ENCODE measurements at regions not wholly inside any gene's neighbourhood (a gene's known extent, or its start where the extent isn't known, plus 50 kb on each side); places are given as distances from the start of the nearest gene placed in this dataset.

- Histone ChIP-seq H3K4me3 (replicated peaks; ENCODE audit: low read depth, low read length) (no peak overlapping the region), H3K27me3 (replicated peaks; ENCODE audit: control insufficient read depth, insufficient read depth, low read length) (no peaks in the 10 kb centered on the region), H3K36me3 (ENCODE audit: control insufficient read depth, insufficient read depth, low read length) (no peaks in the 10 kb centered on the region)
- no peak for TF ChIP-seq CTCF (IDR thresholded peaks at IDR 0.05; ENCODE audit: insufficient read depth, low read length, poor library complexity, severe bottlenecking)
- no peak for DNase-seq (ENCODE audit: extremely low read depth, insufficient read length)
Measured at GRCh38 chr14:56891226-56891625, 80.9 kb upstream of the OTX2 start.

- no peak for TF ChIP-seq CTCF (IDR thresholded peaks at IDR 0.05; ENCODE audit: insufficient read depth, low read length, poor library complexity, severe bottlenecking)
- no peak for DNase-seq (ENCODE audit: extremely low read depth, insufficient read length)
- Histone ChIP-seq H3K4me3 (replicated peaks; ENCODE audit: low read depth, low read length) (no peak overlapping the region), H3K36me3 (ENCODE audit: control insufficient read depth, insufficient read depth, low read length) (no peaks in the 10 kb centered on the region), H3K27me3 (replicated peaks; ENCODE audit: control insufficient read depth, insufficient read depth, low read length) (no peaks in the 10 kb centered on the region)
Measured at GRCh38 chr14:56889705-56890104, 79.4 kb upstream of the OTX2 start.

- Histone ChIP-seq H3K27me3 (replicated peaks; ENCODE audit: control insufficient read depth, insufficient read depth, low read length) (no peaks in the 10 kb centered on the region), H3K36me3 (ENCODE audit: control insufficient read depth, insufficient read depth, low read length) (no peaks in the 10 kb centered on the region), H3K4me3 (replicated peaks; ENCODE audit: low read depth, low read length) (no peak overlapping the region)
- DNase-seq (ENCODE audit: extremely low read depth, insufficient read length), result no peak
- no peak for TF ChIP-seq CTCF (IDR thresholded peaks at IDR 0.05; ENCODE audit: insufficient read depth, low read length, poor library complexity, severe bottlenecking)
Measured at GRCh38 chr14:56888274-56888673, 78.0 kb upstream of the OTX2 start.

- Histone ChIP-seq H3K27me3 (replicated peaks; ENCODE audit: control insufficient read depth, insufficient read depth, low read length) (no peaks in the 10 kb centered on the region; the same call in 1 of the 2 replicates), H3K4me3 (replicated peaks; ENCODE audit: low read depth, low read length) (no peak overlapping the region), H3K36me3 (ENCODE audit: control insufficient read depth, insufficient read depth, low read length) (no peaks in the 10 kb centered on the region)
- DNase-seq (ENCODE audit: extremely low read depth, insufficient read length), result no peak
- no peak for TF ChIP-seq CTCF (IDR thresholded peaks at IDR 0.05; ENCODE audit: insufficient read depth, low read length, poor library complexity, severe bottlenecking)
Measured at GRCh38 chr14:56887216-56887615, 76.9 kb upstream of the OTX2 start.

- no peak for TF ChIP-seq CTCF (IDR thresholded peaks at IDR 0.05; ENCODE audit: insufficient read depth, low read length, poor library complexity, severe bottlenecking)
- Histone ChIP-seq H3K4me3 (replicated peaks; ENCODE audit: low read depth, low read length) (no peak overlapping the region), H3K27me3 (replicated peaks; ENCODE audit: control insufficient read depth, insufficient read depth, low read length) (no peaks in the 10 kb centered on the region; the same call in 1 of the 2 replicates), H3K36me3 (ENCODE audit: control insufficient read depth, insufficient read depth, low read length) (no peaks in the 10 kb centered on the region)
- no peak for DNase-seq (ENCODE audit: extremely low read depth, insufficient read length)
Measured at GRCh38 chr14:56886471-56887062, 76.3 kb upstream of the OTX2 start.

- Histone ChIP-seq H3K36me3 (ENCODE audit: control insufficient read depth, insufficient read depth, low read length) (no peaks in the 10 kb centered on the region), H3K27me3 (replicated peaks; ENCODE audit: control insufficient read depth, insufficient read depth, low read length) (no peaks in the 10 kb centered on the region; the same call in 1 of the 2 replicates), H3K4me3 (replicated peaks; ENCODE audit: low read depth, low read length) (no peak overlapping the region)
- no peak for TF ChIP-seq CTCF (IDR thresholded peaks at IDR 0.05; ENCODE audit: insufficient read depth, low read length, poor library complexity, severe bottlenecking)
- no peak for DNase-seq (ENCODE audit: extremely low read depth, insufficient read length)
Measured at GRCh38 chr14:56885825-56886224, 75.5 kb upstream of the OTX2 start.

All from GM06990 (cell line).